ENCODE measurements at regions not wholly inside any gene's neighbourhood (a gene's known extent, or its start where the extent isn't known, plus 50 kb on each side); places are given as distances from the start of the nearest gene placed in this dataset.

- Mint-ChIP-seq H3K9me3 (ENCODE audit: low read depth) (no peaks in the 10 kb centered on the region), H3K4me1 (ENCODE audit: low read depth) (peaks cover 6% of the 10 kb centered on the region), H3K36me3 (no peaks in the 10 kb centered on the region), H3K4me3 (no peak overlapping the region), H3K27me3 (no peaks in the 10 kb centered on the region), H3K27ac (no peak overlapping the region)
Observed at GRCh38 chr2:195606179-195606578, 50.8 kb upstream of the SLC39A10 start.

- Mint-ChIP-seq H3K27me3 (no peaks in the 10 kb centered on the region), H3K36me3 (no peaks in the 10 kb centered on the region), H3K4me3 (no peak overlapping the region), H3K9me3 (ENCODE audit: low read depth) (no peaks in the 10 kb centered on the region), H3K27ac (no peak overlapping the region), H3K4me1 (ENCODE audit: low read depth) (peaks cover 9% of the 10 kb centered on the region)
Observed at GRCh38 chr2:195604706-195605105, 52.3 kb upstream of the SLC39A10 start.

GRCh38 chr2:195603998-195604397, 53.0 kb upstream of the SLC39A10 start:
- Mint-ChIP-seq H3K27me3 (no peaks in the 10 kb centered on the region), H3K36me3 (no peaks in the 10 kb centered on the region), H3K4me3 (no peak overlapping the region), H3K27ac (no peak overlapping the region), H3K4me1 (ENCODE audit: low read depth) (peaks cover 8% of the 10 kb centered on the region), H3K9me3 (ENCODE audit: low read depth) (no peaks in the 10 kb centered on the region)

- H3K27ac Mint-ChIP-seq = no peak overlapping the region
- peaks cover 7% of the 10 kb centered on the region for H3K4me1 Mint-ChIP-seq (ENCODE audit: low read depth)
- H3K9me3 Mint-ChIP-seq (ENCODE audit: low read depth) = no peaks in the 10 kb centered on the region
- no peaks in the 10 kb centered on the region for H3K36me3 Mint-ChIP-seq
- no peaks in the 10 kb centered on the region for H3K27me3 Mint-ChIP-seq
- H3K4me3 Mint-ChIP-seq = no peak overlapping the region
Observed at GRCh38 chr2:195603408-195603807, 53.6 kb upstream of the SLC39A10 start.

GRCh38 chr2:195602687-195603086, 54.3 kb upstream of the SLC39A10 start:
- Mint-ChIP-seq H3K9me3 (ENCODE audit: low read depth) (no peaks in the 10 kb centered on the region), H3K4me3 (no peak overlapping the region), H3K4me1 (ENCODE audit: low read depth) (peaks cover 7% of the 10 kb centered on the region), H3K27ac (no peak overlapping the region), H3K27me3 (no peaks in the 10 kb centered on the region), H3K36me3 (no peaks in the 10 kb centered on the region)

DNA sequence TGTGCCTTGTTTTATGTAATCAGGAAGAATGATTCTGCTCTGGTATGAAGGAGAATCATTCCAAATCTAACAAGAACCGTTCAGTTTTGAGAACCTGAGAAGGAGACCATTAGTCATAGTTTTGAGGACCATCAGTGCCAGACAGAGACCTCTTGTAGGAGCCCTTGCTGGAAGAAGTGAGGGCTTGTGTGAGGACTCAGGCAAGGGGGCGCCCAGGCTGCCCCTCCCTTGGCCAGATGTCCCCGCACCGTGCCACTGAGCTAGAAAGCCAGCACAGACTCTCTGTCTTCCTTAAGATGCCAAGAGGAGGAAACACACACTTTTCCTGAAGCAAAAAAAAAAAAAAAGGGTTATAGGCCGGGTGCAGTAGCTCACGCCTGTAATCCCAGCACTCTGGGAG, 55.7 kb upstream of the SLC39A10 start:
- Mint-ChIP-seq H3K9me3 (ENCODE audit: low read depth) (no peaks in the 10 kb centered on the region), H3K4me1 (ENCODE audit: low read depth) (peaks cover 7% of the 10 kb centered on the region), H3K27ac (no peak overlapping the region)

GRCh38 chr2:195600778-195601177, 56.2 kb upstream of the SLC39A10 start:
- H3K4me3 Mint-ChIP-seq = no peak overlapping the region

More for the DNA sequence above, 55.7 kb upstream of the SLC39A10 start:
- no peak overlapping the region for H3K4me3 Mint-ChIP-seq
- H3K36me3 Mint-ChIP-seq = no peaks in the 10 kb centered on the region
- H3K27me3 Mint-ChIP-seq = no peaks in the 10 kb centered on the region

GRCh38 chr2:195596840-195597239, 60.2 kb upstream of the SLC39A10 start:
- Mint-ChIP-seq H3K36me3 (no peaks in the 10 kb centered on the region), H3K9me3 (ENCODE audit: low read depth) (peaks cover 7% of the 10 kb centered on the region), H3K27me3 (no peaks in the 10 kb centered on the region), H3K4me3 (no peak overlapping the region), H3K4me1 (ENCODE audit: low read depth) (peaks cover 11% of the 10 kb centered on the region), H3K27ac (no peak overlapping the region)

More at GRCh38 chr2:195600778-195601177, 56.2 kb upstream of the SLC39A10 start:
- H3K27ac Mint-ChIP-seq = no peak overlapping the region
- no peaks in the 10 kb centered on the region for H3K36me3 Mint-ChIP-seq
- H3K27me3 Mint-ChIP-seq = no peaks in the 10 kb centered on the region
- H3K9me3 Mint-ChIP-seq (ENCODE audit: low read depth) = peaks cover under 1% of the 10 kb centered on the region
- peaks cover 7% of the 10 kb centered on the region for H3K4me1 Mint-ChIP-seq (ENCODE audit: low read depth)

GRCh38 chr2:195595825-195596224, 61.2 kb upstream of the SLC39A10 start:
- Mint-ChIP-seq H3K4me3 (no peak overlapping the region), H3K27ac (no peak overlapping the region), H3K4me1 (ENCODE audit: low read depth) (peaks cover 13% of the 10 kb centered on the region), H3K27me3 (no peaks in the 10 kb centered on the region), H3K9me3 (ENCODE audit: low read depth) (peaks cover 7% of the 10 kb centered on the region), H3K36me3 (no peaks in the 10 kb centered on the region)

- Mint-ChIP-seq H3K4me1 (ENCODE audit: low read depth) (peaks cover 15% of the 10 kb centered on the region), H3K36me3 (no peaks in the 10 kb centered on the region), H3K9me3 (ENCODE audit: low read depth) (peaks cover 7% of the 10 kb centered on the region), H3K27me3 (no peaks in the 10 kb centered on the region), H3K27ac (no peak overlapping the region), H3K4me3 (no peak overlapping the region)
Observed at GRCh38 chr2:195594919-195595694, 61.9 kb upstream of the SLC39A10 start.

GRCh38 chr2:195594248-195594647, 62.8 kb upstream of the SLC39A10 start:
- no peaks in the 10 kb centered on the region for H3K36me3 Mint-ChIP-seq
- no peaks in the 10 kb centered on the region for H3K27me3 Mint-ChIP-seq
- H3K4me1 Mint-ChIP-seq (ENCODE audit: low read depth) = peaks cover 19% of the 10 kb centered on the region
- H3K27ac Mint-ChIP-seq = no peak overlapping the region
- H3K9me3 Mint-ChIP-seq (ENCODE audit: low read depth) = peaks cover 7% of the 10 kb centered on the region
- no peak overlapping the region for H3K4me3 Mint-ChIP-seq

GRCh38 chr2:195592105-195592504, 64.9 kb upstream of the SLC39A10 start:
- Mint-ChIP-seq H3K9me3 (ENCODE audit: low read depth) (peaks cover 7% of the 10 kb centered on the region), H3K4me1 (ENCODE audit: low read depth) (peaks cover 19% of the 10 kb centered on the region), H3K27ac (no peak overlapping the region), H3K27me3 (no peaks in the 10 kb centered on the region), H3K36me3 (no peaks in the 10 kb centered on the region), H3K4me3 (no peak overlapping the region)

- H3K4me1 Mint-ChIP-seq (ENCODE audit: low read depth) = peaks cover 19% of the 10 kb centered on the region
- no peak overlapping the region for H3K4me3 Mint-ChIP-seq
- H3K27ac Mint-ChIP-seq = no peak overlapping the region
- no peaks in the 10 kb centered on the region for H3K27me3 Mint-ChIP-seq
- H3K36me3 Mint-ChIP-seq = no peaks in the 10 kb centered on the region
- H3K9me3 Mint-ChIP-seq (ENCODE audit: low read depth) = peaks cover 7% of the 10 kb centered on the region
Observed at GRCh38 chr2:195590861-195591205, 66.2 kb upstream of the SLC39A10 start.

DNA sequence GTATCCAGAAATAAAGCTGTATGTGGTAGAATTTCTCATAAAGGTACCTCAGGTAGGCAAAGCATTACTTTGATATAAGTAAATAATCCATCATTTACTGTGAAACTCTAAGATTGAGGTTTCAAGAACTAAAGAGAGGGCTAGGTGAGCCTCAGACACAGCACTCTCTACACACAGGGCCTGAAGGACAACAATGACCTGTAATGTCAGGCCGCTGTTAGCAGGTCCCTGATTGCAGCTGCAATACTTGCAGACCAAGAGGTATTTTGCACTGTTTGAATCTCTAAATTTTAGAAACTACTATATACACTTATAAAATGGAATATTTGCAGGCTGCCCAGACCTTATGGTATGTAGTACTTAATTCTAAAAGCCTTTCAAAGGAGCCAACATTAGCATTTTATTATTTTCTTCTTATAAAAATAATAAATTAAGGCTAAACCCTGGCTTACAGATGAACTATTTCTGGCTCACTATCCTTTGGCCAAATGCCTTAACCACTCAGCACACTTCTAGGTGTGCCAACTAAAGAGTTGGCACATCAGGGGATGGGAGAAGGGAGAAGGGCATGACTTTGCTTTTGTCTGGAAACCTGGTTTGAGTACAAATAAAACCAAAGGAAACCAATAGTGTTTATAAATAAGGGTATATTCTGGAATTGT, 66.7 kb upstream of the SLC39A10 start:
- H3K27ac Mint-ChIP-seq = peak overlapping the region; percentile 30

GRCh38 chr2:195587966-195588365, 69.1 kb upstream of the SLC39A10 start:
- Mint-ChIP-seq H3K9me3 (ENCODE audit: low read depth) (no peaks in the 10 kb centered on the region), H3K4me3 (no peak overlapping the region), H3K36me3 (no peaks in the 10 kb centered on the region), H3K27ac (no peak overlapping the region), H3K27me3 (no peaks in the 10 kb centered on the region), H3K4me1 (ENCODE audit: low read depth) (peaks cover 13% of the 10 kb centered on the region)

More for the DNA sequence above, 66.7 kb upstream of the SLC39A10 start:
- Mint-ChIP-seq H3K27me3 (no peaks in the 10 kb centered on the region), H3K36me3 (no peaks in the 10 kb centered on the region), H3K9me3 (ENCODE audit: low read depth) (peaks cover 2% of the 10 kb centered on the region), H3K4me1 (ENCODE audit: low read depth) (peaks cover 19% of the 10 kb centered on the region), H3K4me3 (no peak overlapping the region)

Data from activated naive CD8-positive, alpha-beta T cell (primary cell).